Omental fat pad (tissue), 3 donors: ENCODE measurements at regions not wholly inside any gene's neighbourhood (a gene's known extent, or its start where the extent isn't known, plus 50 kb on each side); places are given as distances from the start of the nearest gene placed in this dataset.

Experiments used
- ATAC-seq: fragments of 150-250 bp; one replicate; pipeline ENCODE4 v1.9.1; 2016; ENCODE audit warnings: mild to moderate bottlenecking, moderate library complexity; ENCODE audit not compliant: low FRiP score
- DNase-seq: peaks from one replicate; pipeline ENCODE4 v3.0.0-alpha.2; 2019; ENCODE audit warnings: low spot score
- TF ChIP-seq, protein P1 (sequence below), 3 donors: fragments of 450-650 bp; IDR thresholded peaks; one replicate each; pipeline ENCODE4 v1.5.1; 2016 to 2017; ENCODE audit warnings: antibody characterized with exemption in 3 of 3, mild to moderate bottlenecking in 3 of 3, moderate library complexity in 2 of 3

- DNase-seq, result no peak
- no peak for ATAC-seq
- TF ChIP-seq, protein P1, sequence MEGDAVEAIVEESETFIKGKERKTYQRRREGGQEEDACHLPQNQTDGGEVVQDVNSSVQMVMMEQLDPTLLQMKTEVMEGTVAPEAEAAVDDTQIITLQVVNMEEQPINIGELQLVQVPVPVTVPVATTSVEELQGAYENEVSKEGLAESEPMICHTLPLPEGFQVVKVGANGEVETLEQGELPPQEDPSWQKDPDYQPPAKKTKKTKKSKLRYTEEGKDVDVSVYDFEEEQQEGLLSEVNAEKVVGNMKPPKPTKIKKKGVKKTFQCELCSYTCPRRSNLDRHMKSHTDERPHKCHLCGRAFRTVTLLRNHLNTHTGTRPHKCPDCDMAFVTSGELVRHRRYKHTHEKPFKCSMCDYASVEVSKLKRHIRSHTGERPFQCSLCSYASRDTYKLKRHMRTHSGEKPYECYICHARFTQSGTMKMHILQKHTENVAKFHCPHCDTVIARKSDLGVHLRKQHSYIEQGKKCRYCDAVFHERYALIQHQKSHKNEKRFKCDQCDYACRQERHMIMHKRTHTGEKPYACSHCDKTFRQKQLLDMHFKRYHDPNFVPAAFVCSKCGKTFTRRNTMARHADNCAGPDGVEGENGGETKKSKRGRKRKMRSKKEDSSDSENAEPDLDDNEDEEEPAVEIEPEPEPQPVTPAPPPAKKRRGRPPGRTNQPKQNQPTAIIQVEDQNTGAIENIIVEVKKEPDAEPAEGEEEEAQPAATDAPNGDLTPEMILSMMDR (IDR thresholded peaks at IDR 0.05), result no peak
Measured at GRCh38 chr18:76115580-76115979, 379.5 kb downstream of the ZNF516 start.

DNA sequence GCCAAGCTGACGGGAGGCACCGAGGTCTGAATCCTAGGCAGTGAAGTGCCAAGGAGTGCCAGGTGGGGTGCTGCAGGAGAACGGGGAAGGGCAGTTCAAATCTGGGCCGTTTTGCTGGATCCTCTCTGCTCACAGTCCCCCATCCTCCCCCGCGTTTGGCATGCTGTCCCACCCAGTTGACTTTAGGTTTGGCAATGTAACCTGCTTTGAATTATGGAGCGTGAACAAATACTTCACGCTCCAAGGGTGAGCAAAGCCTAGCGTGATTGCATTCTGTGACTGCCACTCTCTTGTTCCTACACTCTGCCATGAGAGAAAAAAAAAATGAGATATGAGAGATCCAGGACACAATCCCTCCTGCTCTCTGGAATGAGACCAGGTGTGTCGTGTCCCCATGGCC lies 381.9 kb downstream of the ZNF516 start:
- TF ChIP-seq, protein P1 (IDR thresholded peaks at IDR 0.05), result no peak
- DNase-seq, result no peak

GRCh38 chr18:76102626-76103025 lies 392.4 kb downstream of the ZNF516 start:
- no peak for DNase-seq
- ATAC-seq, result no peak
- TF ChIP-seq, protein P1 (IDR thresholded peaks at IDR 0.05), result no peak

More for the DNA sequence above, 381.9 kb downstream of the ZNF516 start:
- ATAC-seq, result no peak

- TF ChIP-seq, protein P1 (IDR thresholded peaks at IDR 0.05), result no peak
- ATAC-seq (no peak), DNase-seq (no peak)
Measured at GRCh38 chr18:76102156-76102555, 392.9 kb downstream of the ZNF516 start.

DNA sequence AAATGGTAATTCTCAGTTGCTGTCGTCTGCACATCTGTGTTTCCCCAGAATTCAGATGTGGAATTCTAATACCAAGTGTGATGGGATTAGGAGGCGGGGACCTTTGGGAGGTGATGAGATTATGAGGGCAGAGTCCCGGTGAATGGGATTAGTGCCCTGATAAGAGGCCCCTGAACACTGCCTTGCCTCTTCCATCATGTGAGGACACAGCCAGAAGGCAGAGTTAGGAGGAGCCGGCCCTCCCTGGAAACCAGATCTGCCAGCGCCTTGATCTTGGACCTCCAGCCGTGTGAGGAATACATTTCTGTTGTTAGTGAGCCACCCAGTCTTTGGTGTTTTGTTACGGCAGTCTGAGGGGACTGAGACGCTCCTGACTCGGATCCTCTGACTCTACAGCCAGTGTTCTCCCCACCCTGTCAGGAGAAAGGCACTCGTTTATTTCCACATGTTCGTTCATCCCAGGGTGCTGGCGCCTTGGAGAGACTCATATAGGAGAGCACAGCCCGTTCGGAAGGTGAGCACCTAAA lies 395.0 kb downstream of the ZNF516 start:
- DNase-seq (no peak), ATAC-seq (no peak)
- TF ChIP-seq, protein P1 (IDR thresholded peaks at IDR 0.05), result no peak

DNA sequence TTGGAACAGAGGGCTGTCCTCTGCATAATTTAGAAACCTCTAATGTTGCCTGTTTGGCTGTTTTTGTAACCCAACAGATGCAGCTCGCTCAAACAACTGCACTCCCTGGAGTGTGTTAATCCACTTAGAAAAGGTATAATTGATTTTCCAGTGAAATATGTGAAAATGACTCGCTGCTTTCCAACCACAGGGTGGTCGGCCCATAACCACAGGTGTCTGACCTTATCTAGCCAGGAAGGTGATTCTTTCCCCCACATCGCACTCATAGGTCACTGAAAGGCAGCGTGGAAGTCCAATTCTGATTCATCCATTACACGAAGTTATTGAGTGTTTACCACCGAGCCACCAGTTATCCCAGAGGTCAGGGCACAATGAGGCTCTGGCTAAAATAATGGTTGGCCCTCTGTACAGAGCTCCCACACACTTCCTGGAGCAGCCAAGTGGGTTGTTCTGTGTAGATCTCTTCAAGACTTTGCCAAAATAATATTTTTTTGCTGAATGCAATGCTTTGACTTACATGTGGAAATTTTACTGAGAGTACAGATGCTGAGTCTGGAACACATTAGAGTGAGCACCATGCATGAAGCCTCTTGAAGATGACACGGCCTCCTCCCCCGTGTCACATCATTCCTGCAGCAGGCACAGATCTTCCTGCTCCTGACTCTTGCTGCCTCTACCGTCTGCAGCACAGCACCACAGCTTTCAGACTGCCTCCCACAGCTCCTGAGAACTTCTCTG lies 396.2 kb downstream of the ZNF516 start:
- no peak for ATAC-seq
- TF ChIP-seq, protein P1 (IDR thresholded peaks at IDR 0.05), result no peak
- no peak for DNase-seq

GRCh38 chr18:76081536-76081935 lies 413.5 kb downstream of the ZNF516 start:
- DNase-seq (no peak), ATAC-seq (no peak)
- TF ChIP-seq, protein P1 (IDR thresholded peaks at IDR 0.05), result no peak
